ELR (cell line): ENCODE measurements at regions not wholly inside any gene's neighbourhood (a gene's known extent, or its start where the extent isn't known, plus 50 kb on each side); places are given as distances from the start of the nearest gene placed in this dataset.
A peak's percentile ranks its signal among the peaks of the same experiment; 100 is the strongest.
"Not testable (repeated sequence)": the region's sequence is repeated elsewhere in the genome, so short reads cannot be mapped to it uniquely, and the experiment has no call there.

Experiments
- DNase-seq: peaks from one replicate; pipeline ENCODE4 v3.0.0-alpha.2; 2015; ENCODE audit warnings: low read depth

DNA sequence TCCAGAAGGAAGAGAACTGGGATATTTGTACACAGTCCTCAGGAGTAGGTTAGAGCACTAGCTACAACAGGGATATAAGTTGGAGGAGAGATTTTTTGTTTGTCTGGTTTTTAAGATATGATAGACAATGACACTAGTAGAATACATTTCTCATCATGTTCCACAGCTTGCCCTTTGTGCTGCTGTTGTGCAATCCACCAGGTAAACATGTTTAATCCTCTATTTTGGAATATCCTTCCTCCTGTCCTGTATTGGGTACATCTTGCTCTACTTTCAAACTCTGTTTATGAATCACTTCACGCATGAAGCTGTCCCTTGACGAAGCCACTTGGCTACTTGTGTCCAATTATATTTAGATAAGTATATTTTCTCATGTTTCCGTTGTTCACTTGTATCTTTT is 153.6 kb upstream of the TENT5A start:
- no peak for DNase-seq

DNA sequence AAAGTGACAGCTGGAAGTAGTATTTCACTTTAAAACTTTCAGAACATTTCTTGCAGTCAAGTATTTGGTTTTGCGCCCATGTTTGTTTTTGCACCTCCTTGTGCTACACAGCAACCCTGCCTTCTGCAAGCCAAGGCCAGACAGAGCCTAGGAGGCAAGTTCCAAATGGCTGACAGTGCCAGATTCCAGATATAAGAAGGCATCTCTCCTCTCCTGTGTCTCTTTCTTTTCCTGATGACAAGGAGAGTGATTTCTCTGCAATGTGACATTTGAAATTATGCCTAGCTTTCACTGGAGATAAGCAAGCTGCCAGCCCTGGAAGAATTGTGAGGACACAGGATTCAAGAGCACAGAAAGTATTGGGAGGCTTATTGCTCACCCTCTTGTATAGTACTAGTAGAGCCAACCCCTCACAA is 149.1 kb upstream of the TENT5A start:
- no peak for DNase-seq

DNA sequence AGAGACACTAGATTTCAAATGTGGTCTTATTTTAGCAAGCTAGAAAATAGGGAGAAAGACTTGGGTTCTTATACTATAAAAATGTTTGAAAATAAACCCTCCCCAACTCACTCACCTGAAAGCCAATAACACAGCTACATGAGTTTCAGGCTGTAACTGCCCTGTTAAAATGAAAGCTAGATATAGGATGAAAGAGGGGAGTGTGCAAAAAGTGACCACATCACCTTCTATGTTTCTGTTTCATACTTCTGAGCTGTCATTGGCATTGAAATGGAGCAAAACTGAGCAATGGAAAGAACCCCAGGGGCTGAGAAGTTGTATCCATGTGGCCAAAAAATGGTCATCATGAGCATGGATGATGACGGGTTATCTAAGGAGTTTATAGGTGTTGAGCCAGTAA is 148.1 kb upstream of the TENT5A start:
- no peak for DNase-seq

DNA sequence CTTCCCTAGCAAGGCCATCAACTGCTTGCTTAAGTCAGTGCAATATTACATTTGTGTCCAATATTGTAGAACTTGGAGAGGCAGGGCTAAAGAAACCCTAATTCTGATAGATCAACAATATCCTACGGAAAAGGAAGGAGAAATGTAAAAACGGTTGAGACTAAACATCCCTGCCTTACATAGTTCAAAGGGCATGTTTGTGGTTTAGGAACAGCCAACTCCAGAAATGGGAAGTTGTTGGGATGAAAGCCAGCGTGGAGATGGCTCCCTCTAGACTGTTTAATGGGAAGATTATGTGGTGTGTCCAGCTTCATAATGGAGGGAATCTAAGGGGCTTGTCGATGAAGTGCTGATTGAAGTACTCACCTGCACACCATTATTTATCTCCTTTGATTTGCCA is 145.3 kb upstream of the TENT5A start:
- DNase-seq: no peak

DNA sequence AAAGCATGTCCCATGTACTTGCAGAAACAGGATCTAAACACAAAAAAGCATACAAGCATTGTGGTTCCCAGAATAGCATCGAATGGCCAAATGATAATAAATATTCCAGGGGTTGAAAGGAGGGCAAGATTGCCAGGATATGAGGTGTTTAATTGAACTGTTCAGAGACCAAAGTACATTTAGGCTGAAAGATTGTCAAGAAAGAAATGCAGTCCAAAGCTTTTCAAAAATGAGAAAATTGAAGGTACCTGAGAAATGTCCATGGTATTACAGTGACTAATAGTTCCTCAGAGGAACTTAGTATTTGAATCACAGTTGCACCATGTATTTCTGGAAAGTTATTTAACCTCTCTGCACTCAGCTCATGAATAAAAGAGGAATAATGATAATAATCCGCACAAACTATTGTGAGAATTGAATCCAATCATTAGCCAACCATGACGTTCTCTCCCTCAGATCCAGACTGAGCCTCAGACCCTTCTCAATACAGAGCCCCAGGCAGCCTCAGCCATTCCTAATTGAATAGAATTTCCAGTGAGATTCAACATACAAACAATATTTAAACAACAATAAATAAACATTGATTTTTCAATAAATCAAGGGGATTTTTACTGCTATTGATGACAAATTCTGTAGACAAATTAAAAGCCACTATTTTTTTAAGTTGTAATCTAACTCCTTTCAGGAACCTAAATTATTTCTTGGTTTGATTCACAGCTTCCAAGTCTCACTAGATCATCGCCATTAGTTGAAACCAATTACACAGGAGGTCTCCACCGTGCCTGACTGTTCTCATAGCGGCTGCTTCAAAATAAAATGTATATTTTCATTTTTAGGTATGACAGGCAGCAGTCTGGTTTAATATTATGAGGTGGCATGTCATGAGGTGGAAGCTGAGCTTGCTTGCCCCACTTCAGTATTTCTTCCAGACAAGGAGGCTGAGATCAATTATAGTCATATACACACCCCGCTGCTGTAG is 144.3 kb upstream of the TENT5A start:
- peak; percentile 50 for DNase-seq

DNA sequence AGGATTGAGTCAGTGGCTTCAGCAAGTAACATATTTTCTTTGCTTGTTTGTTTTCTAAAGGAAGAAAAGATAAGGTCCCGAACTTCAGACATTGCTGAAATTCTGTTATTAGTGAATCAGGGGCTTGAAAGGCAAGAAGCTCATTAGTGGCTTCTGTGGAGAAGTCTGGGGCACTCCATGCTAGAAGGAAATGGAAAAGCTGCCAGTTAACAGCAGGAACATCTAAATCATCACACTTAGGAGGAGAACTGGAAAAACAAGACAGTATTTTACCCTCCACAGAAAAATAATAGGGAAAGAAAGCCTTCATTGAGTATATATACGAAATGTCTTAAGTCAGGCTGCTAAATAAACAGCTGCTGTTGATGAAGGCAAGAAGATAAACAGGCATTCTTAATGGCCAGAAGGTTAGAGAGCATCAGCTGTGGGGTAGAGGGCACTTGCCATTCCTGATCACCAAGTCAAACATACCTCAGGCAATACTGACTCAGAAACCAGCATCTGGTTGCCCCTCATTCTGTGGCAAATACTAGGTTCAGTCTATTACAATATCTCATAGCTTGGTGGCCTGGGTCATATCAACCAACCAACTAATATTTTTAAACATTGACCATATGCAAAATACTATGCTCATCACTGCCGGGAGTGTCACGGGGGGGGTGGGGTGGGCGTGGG is 143.2 kb upstream of the TENT5A start:
- DNase-seq: peak; percentile 67

DNA sequence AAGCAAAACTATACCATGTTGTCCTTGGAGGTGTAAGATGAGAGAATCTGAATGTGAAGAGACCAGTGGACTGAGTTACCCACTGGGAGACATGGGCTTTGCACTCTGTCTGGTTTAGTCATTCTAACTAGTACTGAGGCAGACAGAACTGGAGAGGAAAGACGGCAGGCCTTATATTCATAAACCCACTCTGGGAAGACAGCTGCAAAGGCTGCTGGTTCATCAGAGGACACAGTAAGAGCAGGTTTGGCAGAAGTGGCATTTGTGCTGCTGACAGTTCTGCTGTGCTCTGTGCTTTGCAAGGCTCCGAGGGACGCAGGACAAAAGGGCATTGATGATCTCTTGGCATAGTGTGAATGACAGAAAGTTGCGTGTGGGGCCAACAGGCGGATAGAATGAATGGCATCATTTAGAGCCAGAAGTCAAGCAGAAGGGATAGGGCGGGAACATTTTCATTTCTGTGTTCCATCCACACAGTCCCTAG is 142.3 kb upstream of the TENT5A start:
- peak; percentile 30 for DNase-seq

- DNase-seq: peak; percentile 21
These were observed 141.8 kb upstream of the TENT5A start for GRCh38 chr6:81894306-81894705.

GRCh38 chr6:81892891-81893290 is 140.4 kb upstream of the TENT5A start:
- no peak for DNase-seq

GRCh38 chr6:81891874-81892273 is 139.4 kb upstream of the TENT5A start:
- DNase-seq: no peak

- peak; percentile 86 for DNase-seq
These were observed 138.4 kb upstream of the TENT5A start for GRCh38 chr6:81890846-81891245.

- no peak for DNase-seq
These were observed 137.0 kb upstream of the TENT5A start for GRCh38 chr6:81889377-81890053.

DNA sequence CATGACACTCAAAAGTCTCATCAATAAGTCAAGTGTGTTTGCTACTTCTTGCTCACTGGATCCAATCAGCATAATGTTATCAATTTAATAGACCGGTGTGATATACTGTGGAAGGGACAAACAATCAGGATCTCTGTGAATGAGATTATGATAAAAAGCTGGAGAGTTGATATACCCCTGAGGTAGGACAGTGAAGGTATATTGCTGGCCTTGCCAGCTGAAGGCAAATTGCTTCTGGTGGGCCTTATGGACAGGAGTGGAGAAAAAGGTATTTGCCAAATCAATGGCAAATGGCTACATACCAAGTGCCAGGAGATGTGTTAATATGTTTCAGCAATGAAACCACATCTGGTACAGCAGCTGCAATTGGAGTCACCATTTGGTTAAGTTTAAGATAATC is 134.4 kb upstream of the TENT5A start:
- DNase-seq: not testable (repeated sequence)

GRCh38 chr6:81886157-81886556 is 133.7 kb upstream of the TENT5A start:
- no peak for DNase-seq

- no peak for DNase-seq
These were observed 129.2 kb upstream of the TENT5A start for GRCh38 chr6:81881660-81882059.

GRCh38 chr6:81878479-81878878 is 126.0 kb upstream of the TENT5A start:
- no peak for DNase-seq

GRCh38 chr6:81876971-81877370 is 124.5 kb upstream of the TENT5A start:
- DNase-seq: peak; percentile 72

GRCh38 chr6:81875782-81876293 is 123.4 kb upstream of the TENT5A start:
- DNase-seq: no peak

- DNase-seq: not testable (repeated sequence)
These were observed 117.4 kb upstream of the TENT5A start for GRCh38 chr6:81869749-81870508.

DNA sequence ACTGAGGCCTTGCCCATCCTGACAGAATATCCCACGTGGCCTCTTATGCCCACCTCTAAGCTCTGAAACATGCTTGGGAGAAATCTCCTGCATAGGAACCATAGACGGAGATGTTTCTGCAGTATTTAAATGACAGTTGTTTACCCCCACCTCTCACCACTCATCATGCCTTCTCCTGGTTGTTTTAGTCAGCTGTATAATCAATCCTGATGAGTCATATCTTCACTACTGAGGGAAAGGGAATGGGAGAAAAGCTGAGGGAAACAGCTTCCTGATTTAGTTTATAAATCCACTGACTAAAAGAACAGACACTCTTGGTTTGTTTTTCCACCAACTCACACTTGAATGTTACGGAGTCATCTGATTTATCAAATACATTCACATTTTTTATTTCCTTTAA is 113.2 kb upstream of the TENT5A start:
- peak; percentile 87 for DNase-seq

GRCh38 chr6:81864124-81864523 is 111.6 kb upstream of the TENT5A start:
- DNase-seq: no peak

DNA sequence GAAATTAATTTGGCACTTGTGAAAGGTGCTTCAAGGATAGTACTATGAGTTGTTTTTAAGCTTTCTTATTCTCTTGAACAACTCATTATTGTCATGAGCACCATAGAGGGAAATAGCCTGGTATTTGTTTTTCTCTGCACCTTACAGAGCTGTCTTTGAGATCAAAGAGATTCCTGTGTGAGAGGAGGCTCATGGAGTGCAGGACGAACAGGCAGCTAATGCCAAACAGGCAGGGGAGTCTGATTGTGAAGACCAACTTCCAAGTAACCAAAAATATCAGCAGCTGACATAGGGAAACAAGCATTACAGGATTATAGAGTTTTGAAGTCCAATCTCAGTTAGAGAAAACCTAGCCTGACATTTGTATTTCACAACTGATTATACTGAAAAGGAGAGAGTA is 110.6 kb upstream of the TENT5A start:
- DNase-seq: no peak
